NCI-H2227 treated with DMSO at 0.1 percent for 48 hours (cell line): ENCODE measurements at regions not wholly inside any gene's neighbourhood (a gene's known extent, or its start where the extent isn't known, plus 50 kb on each side); places are given as distances from the start of the nearest gene placed in this dataset.
"Not testable (repeated sequence)": the region's sequence is repeated elsewhere in the genome, so short reads cannot be mapped to it uniquely, and the experiment has no call there.

Experiments used
- DNase-seq: peaks from one replicate; lab custom pipeline; 2025; lab: John Stamatoyannopoulos, UW

DNA sequence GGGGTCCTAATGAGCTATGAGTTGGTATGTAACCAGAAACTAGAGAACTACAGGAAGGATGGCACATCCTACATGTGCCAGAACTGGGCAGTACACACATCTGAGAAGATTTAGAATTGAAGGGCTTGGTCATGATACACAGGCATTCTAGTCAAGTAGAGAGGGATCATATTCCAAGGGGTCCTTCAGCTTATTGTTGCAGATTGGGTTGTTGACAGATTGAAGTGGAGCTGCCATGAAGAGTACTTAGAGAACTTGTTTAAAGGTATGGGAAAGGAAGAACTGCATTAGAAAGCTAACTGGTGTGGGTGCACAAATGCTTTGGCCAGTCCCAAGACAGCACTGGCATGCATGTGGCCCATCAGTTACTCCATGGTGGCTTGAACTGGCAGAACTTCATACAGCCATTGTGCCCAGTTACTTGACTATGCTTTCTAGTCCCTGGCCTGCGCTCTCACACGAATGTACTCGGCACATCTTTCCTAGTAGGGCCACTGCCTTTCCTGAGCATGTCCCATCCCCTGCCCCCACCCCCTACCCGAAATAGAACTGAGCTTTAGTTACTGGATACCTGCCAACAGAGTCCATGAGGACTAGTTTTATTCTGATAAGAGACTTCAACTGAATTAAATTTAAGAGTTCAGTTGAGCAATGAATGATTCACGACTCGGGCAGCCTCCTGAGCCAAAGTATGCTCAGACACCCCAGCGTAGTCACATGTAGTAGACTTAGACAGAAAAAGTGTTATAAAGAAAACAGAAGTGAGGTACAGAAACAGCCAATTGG lies 64.0 kb downstream of the CCNG2 start:
- DNase-seq = no peak

DNA sequence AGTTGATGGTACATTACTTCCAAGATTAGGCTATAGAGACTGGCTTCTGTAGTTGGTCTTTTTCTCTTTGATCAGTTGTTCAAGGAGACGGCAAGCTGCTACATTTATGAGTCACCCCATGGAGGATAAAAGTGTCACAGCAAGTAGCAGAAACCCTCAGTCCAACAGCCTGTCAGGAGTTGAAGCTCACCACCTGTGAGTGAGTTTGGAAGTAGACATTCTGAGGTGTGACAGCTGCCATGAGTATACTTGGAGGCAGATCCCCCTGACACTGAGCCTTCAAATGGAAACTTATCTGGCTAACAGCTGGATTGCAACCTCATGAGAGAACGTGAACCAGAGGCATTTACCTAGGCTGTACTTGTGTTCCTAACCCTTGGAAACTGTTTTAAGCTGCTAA lies 68.0 kb downstream of the CCNG2 start:
- no peak for DNase-seq

GRCh38 chr4:77226939-77227705 lies 70.1 kb downstream of the CCNG2 start:
- DNase-seq = no peak

DNA sequence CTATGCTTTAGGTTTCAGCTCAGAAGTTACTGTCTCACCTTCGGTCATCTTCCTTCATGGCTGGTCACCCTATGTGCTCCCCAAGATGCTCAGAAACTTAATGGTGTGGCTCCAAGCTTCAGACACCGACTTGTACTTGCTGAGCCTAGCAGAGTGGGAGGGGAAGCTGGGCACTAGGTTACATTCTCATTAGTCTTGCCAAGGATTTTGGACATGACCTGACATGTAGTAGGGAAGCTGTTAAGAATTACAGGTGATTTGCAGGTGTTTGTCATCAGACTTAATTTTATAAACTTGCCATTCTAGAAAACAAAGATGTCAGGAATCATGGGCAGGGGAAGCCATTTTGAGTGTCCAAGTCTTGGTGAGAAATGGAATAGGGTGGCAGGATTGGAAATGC lies 72.4 kb downstream of the CCNG2 start:
- no peak for DNase-seq

- DNase-seq = no peak
Measured at GRCh38 chr4:77232653-77233052, 75.6 kb downstream of the CCNG2 start.

DNA sequence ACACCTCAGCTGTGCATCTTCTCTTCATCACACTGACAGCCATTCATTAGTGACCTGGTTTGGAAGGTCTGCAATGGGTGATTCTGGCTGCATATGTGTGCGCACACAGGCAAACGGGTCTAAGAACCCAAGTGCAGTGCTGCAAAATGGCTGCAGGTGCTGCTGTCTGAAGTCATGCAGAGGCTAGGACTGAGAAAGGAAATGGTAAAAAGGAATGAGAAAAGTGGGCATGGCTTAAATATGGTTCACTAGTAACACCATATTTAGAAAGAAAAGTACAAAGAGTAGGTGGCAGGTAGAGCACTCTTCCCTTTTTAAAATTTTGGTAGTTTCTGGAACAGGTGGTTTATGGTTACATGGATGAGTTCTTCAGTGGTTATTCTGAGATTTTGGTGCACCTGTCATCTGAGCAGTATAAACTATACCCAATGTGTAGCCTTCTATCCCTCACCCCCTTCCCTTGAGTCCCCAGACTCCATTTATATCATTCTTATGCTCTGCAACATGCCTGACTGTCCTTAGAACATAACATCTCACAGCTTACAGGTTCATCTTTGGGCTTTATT lies 78.4 kb downstream of the CCNG2 start:
- no peak for DNase-seq

- DNase-seq = no peak
Measured at GRCh38 chr4:77236806-77237205, 79.8 kb downstream of the CCNG2 start.

- no peak for DNase-seq
Measured at GRCh38 chr4:77240469-77241066, 83.6 kb downstream of the CCNG2 start.

GRCh38 chr4:77248805-77249204 lies 91.8 kb downstream of the CCNG2 start:
- no peak for DNase-seq

GRCh38 chr4:77251751-77252150 lies 94.7 kb downstream of the CCNG2 start:
- DNase-seq = no peak

- no peak for DNase-seq
Measured at GRCh38 chr4:77263247-77263646, 106.2 kb downstream of the CCNG2 start.

- not testable (repeated sequence) for DNase-seq
Measured at GRCh38 chr4:77263976-77264375, 107.0 kb downstream of the CCNG2 start.

DNA sequence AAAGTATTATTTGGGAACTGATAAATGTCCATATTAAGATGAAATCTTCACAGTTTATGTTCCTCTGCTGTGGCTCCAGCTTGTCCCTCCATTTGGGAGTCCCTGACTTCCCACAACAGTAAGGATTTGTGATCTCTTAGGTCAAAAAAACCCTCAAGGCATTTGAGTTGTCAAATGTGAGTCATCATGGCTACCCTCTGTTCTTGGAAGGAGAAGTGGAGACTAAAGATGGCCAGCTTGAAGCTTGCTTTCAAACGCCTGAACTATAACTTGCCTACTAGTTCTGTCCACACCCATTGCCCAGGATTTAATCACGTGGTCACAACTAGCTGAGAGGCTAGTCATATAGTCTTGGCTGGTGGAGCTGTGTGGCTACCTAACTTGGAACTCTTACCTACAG lies 107.8 kb downstream of the CCNG2 start:
- DNase-seq = no peak

DNA sequence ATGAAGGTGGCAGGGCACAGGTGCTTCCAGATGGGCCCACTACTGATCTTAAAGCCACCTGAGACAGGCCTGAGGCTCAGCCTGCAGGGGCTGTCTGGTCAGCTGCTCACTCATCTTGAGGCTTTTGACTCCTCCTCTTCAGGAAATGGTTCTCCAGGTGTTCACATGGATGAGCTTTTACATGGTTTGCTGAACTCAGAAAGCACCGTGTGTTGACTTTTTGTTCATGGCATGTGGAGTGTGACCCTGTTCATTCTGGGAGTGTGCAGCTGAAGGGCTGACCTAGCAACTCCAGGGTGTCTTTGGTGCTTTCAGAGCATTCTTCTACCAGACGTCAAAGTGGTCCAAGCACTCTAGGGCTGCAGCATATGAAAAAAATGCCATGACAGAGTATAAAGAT lies 111.1 kb downstream of the CCNG2 start:
- DNase-seq = no peak

DNA sequence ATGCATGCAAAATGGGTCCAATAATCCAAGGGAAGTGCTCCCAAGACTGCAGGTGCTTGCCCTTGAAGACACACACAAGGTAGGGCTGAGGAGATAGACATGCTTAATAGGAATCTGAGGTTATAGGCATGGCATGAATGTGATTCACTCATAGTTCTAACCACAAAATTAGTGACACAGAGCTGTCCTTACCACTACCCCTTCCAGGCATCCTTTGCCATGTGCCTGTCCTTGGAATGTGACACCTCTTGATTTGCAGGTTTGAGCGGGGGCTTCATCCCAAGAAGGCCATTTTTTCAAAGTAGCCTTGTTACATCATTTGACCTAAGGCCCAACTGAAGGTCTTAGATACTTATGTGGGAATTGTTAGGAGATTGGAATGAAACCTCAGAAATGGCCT lies 112.5 kb downstream of the CCNG2 start:
- DNase-seq = no peak

- DNase-seq = no peak
Measured at GRCh38 chr4:77273412-77273811, 116.4 kb downstream of the CCNG2 start.

DNA sequence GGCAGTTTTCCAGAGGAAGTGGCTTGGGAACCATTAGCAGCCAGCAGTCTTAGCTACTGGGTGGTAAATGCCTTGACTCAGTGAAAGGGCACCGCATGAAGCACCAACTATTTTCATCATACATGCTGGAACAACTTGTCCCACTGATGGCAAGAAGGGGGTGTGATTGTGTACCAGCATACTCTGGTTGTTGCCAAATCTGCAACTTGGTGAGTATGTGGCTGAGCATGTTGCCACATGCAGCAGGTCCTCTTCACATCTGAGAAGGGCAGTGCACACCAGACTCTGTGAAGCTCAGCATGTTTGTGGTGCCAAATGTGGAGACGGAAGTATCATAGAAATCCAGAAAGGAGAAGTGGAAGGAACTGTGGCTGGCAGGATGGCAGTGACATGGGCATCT lies 122.1 kb downstream of the CCNG2 start:
- not testable (repeated sequence) for DNase-seq

- no peak for DNase-seq
Measured at GRCh38 chr4:77282305-77282704, 125.3 kb downstream of the CCNG2 start.

DNA sequence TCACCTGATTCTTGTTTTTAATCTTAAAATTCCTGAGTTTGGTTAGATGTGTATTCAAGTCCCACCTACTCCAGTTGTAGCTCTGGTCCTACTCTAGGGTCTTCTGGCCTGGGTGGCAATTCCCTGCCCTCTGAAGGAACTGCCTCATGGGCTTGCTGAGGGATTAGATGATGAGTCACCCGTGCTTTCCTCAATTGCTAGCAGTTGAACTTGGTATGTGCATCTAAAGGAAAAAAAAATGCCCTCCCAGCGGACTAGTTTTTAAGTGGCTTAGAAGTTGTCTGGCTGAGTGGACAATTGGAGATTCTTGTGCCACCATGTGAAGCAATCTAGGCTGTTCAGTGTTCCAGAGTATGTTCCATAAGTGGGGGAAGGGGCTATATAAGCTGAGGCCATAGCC lies 127.0 kb downstream of the CCNG2 start:
- no peak for DNase-seq

DNA sequence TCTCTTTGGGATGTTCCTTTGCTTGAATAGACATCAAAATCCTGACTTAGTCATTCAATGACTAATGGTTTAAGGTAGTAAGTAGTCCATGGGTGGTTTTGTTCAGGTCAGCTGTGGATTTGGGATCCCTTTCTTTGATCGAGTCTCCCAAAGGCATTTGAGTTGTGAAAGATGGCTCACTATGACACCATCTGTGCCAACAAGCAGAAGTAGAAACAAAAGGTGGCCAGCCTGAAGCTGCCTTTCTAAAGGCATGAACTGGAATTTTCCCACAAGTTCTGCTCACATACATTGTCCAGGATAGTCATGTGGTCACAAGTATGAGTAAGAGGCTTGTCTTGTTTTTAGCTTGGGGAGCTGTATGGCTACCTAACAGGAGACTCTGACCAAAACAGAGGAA lies 129.9 kb downstream of the CCNG2 start:
- no peak for DNase-seq

DNA sequence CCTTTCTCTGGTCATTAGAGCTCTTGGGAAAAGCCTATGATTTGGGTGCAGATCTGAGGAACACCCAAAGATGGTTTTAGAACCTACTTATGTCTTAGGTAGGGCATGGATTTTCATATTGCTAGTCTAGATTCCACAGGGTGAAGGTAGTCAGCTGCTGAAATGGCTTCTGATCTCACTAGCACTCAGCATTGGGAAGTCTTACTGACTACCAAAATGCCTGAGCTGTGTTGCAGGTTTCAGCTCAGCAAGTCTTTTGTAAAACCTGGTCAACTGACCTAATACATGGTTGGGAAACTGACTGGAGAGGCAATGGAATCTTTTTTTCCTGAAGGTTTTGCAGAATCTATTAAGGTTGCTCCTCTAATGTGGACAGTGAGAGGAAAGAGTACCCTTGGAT lies 136.4 kb downstream of the CCNG2 start:
- no peak for DNase-seq

DNA sequence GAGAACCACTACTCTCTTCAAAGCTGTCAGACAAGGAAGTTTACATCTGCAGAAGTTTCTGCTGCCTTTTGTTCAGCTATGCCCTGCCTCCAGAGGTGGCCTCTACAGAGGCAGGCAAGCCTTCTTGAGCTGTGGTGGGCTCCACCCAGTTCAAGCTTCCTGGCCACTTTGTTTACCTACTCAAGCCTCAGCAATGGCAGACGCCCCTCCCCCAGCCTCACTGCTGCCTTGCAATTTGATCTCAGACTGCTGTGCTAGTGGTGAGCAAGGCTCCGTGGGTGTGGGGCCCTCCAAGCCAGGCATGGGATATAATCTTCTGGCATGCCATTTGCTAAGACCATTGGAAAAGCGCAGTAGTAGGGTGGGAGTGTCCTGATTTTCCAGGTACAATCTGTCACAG lies 144.0 kb downstream of the CCNG2 start:
- not testable (repeated sequence) for DNase-seq

GRCh38 chr4:77305766-77306165 lies 148.8 kb downstream of the CCNG2 start:
- no peak for DNase-seq
